ENCODE measurements at regions not wholly inside any gene's neighbourhood (a gene's known extent, or its start where the extent isn't known, plus 50 kb on each side); places are given as distances from the start of the nearest gene placed in this dataset.

DNA sequence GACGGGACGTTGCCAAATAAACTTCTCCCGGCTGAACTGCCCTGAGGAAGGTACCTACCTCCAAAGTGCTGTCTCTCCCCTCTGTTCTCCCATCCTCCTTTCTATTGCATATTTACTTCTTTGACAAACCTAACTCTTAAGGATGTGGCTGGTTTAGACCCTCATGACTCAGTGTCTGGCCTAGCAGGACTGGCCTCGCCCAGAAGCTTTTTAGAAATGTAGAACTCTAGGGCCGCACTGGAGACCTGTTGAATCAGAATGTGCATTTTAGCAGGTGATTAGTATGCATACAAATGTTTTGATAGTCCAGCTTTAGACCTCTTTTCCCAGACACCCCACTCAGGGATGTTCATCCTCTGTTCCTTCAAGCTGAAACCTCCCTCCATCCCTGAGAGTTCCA lies 335.9 kb downstream of the PIK3R1 start:
- TF ChIP-seq, protein P1, sequence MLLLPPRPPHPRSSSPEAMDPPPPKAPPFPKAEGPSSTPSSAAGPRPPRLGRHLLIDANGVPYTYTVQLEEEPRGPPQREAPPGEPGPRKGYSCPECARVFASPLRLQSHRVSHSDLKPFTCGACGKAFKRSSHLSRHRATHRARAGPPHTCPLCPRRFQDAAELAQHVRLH (CRISPR knock-in tag; IDR thresholded peaks at IDR 0.05; ENCODE audit: borderline replicate concordance, low read depth): no peak
- no peak for TF ChIP-seq ZNF326 (CRISPR knock-in tag; IDR thresholded peaks at IDR 0.05; ENCODE audit: borderline replicate concordance)
- in situ Hi-C loops (cut with HindIII; ENCODE audit: extremely low pct_ligation_motif_present, low pct_unique_long_range_greater_than_20kb) (no loop called here), intact Hi-C loops (cut with micrococcal nuclease; ENCODE audit: unreplicated experiment) (no loop called here)
- Histone ChIP-seq H3K9me3 (ENCODE audit: low read length) (no peaks in the 10 kb centered on the region), H3K27me3 (ENCODE audit: control insufficient read depth in 1 of 2, insufficient read depth in 2 of 2, low read length in 2 of 2) (no peaks in the 10 kb centered on the region; a peak in 1 of 5 replicates), H3K9ac (ENCODE audit: insufficient read depth, low read depth, low read length) (no peak overlapping the region), H3K4me3 (replicated peaks in 1 of 3; ENCODE audit: insufficient read depth in 1 of 3, low read depth in 2 of 3, low read length in 3 of 3) (no peak overlapping the region), H3K79me2 (ENCODE audit: insufficient read depth, low read length) (no peaks in the 10 kb centered on the region), H4K20me1 (ENCODE audit: insufficient read depth, low read length) (no peaks in the 10 kb centered on the region), H3K27ac (ENCODE audit: extremely low read length, insufficient read depth, low read length) (no peak overlapping the region), H3K4me2 (ENCODE audit: low read depth, low read length) (no peak overlapping the region), H3K36me3 (replicated peaks in 1 of 2; ENCODE audit: control insufficient read depth in 1 of 2, insufficient read depth in 2 of 2, low read length in 2 of 2) (no peaks in the 10 kb centered on the region), H2AFZ (ENCODE audit: low read length) (no peak overlapping the region), H3K4me1 (ENCODE audit: insufficient read depth, low read length) (no peaks in the 10 kb centered on the region)
- 53% methylated on average over 5 of the region's 5 CpGs for WGBS (ENCODE audit: low lambda C conversion rate)
- ATAC-seq (no peak), DNase-seq (ENCODE audit: low spot score) (no peak), FAIRE-seq (no peak)
- POLR2A ChIA-PET: no interaction called here
- CTCF ChIA-PET (ENCODE audit: low intra/inter-chr PET ratio, low total read pairs): no interaction called here
- no TSS peak for BruUV-seq (replicated peaks)

DNA sequence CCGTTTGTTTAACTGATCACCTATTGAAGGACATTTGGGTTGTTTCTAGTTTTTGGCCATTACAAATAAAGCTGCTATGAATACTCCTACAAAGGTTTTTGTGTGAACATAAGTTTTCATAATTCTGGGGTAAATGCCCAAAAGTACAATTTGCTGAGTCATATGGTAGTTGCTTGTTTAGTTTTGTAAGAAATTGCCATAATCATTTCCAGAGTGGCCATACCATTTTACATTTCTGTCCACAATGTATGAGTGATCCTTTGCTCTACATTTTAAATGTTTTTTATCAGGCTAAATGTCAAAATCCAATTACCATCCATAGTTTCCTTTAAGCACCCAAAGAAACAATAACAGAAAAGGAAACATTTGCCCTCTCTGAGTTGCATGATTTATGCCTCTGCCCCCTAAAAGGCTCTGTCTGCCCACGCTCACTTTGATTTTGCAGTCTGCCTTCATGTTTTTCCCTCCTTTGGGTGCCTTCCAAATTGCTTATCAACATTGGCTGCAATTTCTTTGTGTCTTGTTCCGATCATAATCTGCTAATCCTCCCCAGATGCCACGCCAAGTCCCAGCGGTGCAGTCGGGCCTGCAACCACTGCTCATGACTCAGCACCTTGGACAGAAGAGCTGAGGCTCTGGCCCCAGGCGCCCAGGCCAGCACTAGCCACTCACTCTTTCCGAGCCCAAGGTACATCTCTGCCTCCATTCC lies 339.2 kb downstream of the PIK3R1 start:
- TF ChIP-seq GABPB1 (CRISPR knock-in tag; IDR thresholded peaks at IDR 0.05) (no peak), MXI1 (IDR thresholded peaks at IDR 0.05; ENCODE audit: borderline replicate concordance, low read depth, low read length) (no peak), MIER2 (CRISPR knock-in tag; IDR thresholded peaks at IDR 0.05) (peak; percentile 88), NFE2L2 (IDR thresholded peaks at IDR 0.05; ENCODE audit: low read length) (peak; percentile 61), MAFF (IDR thresholded peaks at IDR 0.05; ENCODE audit: low read depth, low read length) (peak; percentile 28; the same call in 1 of the 2 replicates), MAFK (conservative IDR thresholded peaks at IDR 0.05 in 1 of 2, IDR thresholded peaks at IDR 0.05 in 1 of 2; ENCODE audit: low read length in 2 of 2) (peak; percentile 35 to 67; a peak in 3 of 4 replicates)
- TF ChIP-seq, protein P2, sequence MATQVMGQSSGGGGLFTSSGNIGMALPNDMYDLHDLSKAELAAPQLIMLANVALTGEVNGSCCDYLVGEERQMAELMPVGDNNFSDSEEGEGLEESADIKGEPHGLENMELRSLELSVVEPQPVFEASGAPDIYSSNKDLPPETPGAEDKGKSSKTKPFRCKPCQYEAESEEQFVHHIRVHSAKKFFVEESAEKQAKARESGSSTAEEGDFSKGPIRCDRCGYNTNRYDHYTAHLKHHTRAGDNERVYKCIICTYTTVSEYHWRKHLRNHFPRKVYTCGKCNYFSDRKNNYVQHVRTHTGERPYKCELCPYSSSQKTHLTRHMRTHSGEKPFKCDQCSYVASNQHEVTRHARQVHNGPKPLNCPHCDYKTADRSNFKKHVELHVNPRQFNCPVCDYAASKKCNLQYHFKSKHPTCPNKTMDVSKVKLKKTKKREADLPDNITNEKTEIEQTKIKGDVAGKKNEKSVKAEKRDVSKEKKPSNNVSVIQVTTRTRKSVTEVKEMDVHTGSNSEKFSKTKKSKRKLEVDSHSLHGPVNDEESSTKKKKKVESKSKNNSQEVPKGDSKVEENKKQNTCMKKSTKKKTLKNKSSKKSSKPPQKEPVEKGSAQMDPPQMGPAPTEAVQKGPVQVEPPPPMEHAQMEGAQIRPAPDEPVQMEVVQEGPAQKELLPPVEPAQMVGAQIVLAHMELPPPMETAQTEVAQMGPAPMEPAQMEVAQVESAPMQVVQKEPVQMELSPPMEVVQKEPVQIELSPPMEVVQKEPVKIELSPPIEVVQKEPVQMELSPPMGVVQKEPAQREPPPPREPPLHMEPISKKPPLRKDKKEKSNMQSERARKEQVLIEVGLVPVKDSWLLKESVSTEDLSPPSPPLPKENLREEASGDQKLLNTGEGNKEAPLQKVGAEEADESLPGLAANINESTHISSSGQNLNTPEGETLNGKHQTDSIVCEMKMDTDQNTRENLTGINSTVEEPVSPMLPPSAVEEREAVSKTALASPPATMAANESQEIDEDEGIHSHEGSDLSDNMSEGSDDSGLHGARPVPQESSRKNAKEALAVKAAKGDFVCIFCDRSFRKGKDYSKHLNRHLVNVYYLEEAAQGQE (IDR thresholded peaks at IDR 0.05; ENCODE audit: borderline replicate concordance in 1 of 2, low read depth in 1 of 2, low read length in 2 of 2): peak; percentile 46 to 86
- Histone ChIP-seq H3K9ac (ENCODE audit: insufficient read depth, low read depth, low read length) (no peak overlapping the region), H3K9me3 (ENCODE audit: low read length) (peaks cover 12% of the 10 kb centered on the region), H4K20me1 (ENCODE audit: insufficient read depth, low read length) (no peaks in the 10 kb centered on the region), H3K27ac (ENCODE audit: extremely low read length, insufficient read depth, low read length) (no peak overlapping the region), H2AFZ (ENCODE audit: low read length) (no peak overlapping the region), H3K36me3 (replicated peaks in 1 of 2; ENCODE audit: control insufficient read depth in 1 of 2, insufficient read depth in 2 of 2, low read length in 2 of 2) (no peaks in the 10 kb centered on the region), H3K4me3 (replicated peaks in 1 of 3; ENCODE audit: insufficient read depth in 1 of 3, low read depth in 2 of 3, low read length in 3 of 3) (no peak overlapping the region), H3K27me3 (ENCODE audit: control insufficient read depth in 1 of 2, insufficient read depth in 2 of 2, low read length in 2 of 2) (no peaks in the 10 kb centered on the region; a peak in 1 of 5 replicates), H3K79me2 (ENCODE audit: insufficient read depth, low read length) (no peaks in the 10 kb centered on the region), H3K4me2 (ENCODE audit: low read depth, low read length) (no peak overlapping the region), H3K4me1 (ENCODE audit: insufficient read depth, low read length) (no peaks in the 10 kb centered on the region)
- no peak; the same call in 2 of the 3 replicates for ATAC-seq
- BruUV-seq (replicated peaks): no TSS peak
- POLR2A ChIA-PET: no interaction called here
- DNase-seq (ENCODE audit: low spot score): no peak
- CTCF ChIA-PET (ENCODE audit: low intra/inter-chr PET ratio, low total read pairs): no interaction called here
- no peak for FAIRE-seq
- WGBS (ENCODE audit: low lambda C conversion rate): 36% methylated on average over 8 of the region's 8 CpGs
- intact Hi-C loops (cut with micrococcal nuclease; ENCODE audit: unreplicated experiment) (no loop called here), in situ Hi-C loops (cut with HindIII; ENCODE audit: extremely low pct_ligation_motif_present, low pct_unique_long_range_greater_than_20kb) (no loop called here)

All from HepG2 (cell line).